GM18907 (cell line): ENCODE measurements at regions not wholly inside any gene's neighbourhood (a gene's known extent, or its start where the extent isn't known, plus 50 kb on each side); places are given as distances from the start of the nearest gene placed in this dataset.

Experiments used
- ATAC-seq: cut with Tn5 transposase; IDR thresholded peaks from one replicate; pipeline ENCODE4 v1.9.1; 2021; ENCODE audit warnings: mild to moderate bottlenecking, moderate library complexity; ENCODE audit not compliant: unreplicated experiment

DNA sequence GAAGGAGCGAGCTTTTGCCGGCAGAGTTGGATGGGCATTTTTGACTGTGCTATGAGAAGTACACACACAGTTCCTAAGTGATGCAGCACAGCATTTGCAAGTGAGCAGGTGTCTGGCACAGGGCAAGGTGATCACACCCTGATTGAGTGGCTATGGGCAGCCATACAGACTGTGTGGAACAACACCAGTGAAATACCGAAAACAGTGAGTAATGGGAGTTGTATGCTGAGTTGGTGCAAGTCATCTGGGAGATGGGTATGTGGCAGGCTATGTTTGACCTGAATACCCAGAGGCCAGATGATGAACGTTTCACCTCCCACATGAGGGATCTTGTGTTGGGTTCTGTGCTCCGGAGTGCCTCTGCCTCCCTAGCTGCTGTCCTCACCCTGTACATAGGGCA is 53.5 kb upstream of the TIPARP start:
- no peak for ATAC-seq

DNA sequence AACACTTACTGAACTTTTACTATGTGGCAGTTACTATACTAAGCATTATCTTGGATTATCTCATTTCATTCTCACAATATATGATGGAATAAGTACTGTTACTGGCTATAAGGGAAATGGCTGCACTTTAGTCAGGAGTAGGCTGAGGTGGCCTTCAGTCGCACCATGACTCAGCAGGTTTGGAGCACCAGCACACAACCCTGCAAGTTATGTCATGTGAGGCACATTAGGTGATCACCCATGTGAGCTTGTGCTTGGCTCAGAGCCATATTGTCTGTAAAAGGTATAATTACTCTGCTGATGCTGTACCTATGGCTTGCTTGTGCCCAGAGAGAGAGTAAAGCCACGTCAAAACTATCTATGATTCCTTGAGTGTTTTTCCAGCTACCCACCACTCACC is 54.1 kb upstream of the TIPARP start:
- ATAC-seq, result no peak

DNA sequence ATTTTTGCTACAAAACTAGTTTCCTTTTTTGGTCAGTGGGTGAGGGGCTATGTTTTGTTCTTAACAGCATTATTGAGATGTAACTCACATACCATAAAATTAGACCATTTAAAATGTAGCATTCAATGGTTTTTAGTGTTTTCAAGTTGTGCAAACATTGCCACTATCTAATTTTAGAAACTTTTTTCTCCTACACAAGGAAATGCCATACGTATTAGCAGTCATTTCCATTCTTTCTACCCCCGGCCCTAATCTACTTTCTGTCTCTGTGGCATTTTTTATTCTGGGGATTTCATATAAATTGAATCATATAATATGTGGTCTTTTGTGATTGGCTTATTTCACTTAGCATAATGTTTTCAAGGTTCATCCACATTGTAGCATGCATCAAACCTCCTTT is 55.0 kb upstream of the TIPARP start:
- no peak for ATAC-seq

DNA sequence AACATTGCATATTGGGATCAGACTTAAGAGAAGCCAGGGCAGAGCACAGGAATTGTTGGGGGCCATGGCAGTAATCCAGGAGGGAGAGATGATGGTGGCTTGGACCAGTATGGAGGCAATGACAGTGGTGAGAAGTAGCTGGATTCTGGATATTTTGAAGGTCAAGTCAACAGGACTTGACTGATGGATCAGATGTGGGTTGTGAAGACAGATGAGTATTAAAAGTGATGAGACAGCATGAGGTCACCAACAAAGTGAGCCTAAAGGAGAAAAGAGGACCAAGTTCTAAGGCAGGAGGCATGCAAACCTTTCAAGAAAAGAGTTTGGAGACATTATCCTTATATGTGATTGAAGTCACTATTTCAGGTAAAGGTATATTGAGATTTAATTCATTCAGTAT is 56.6 kb upstream of the TIPARP start:
- ATAC-seq, result no peak

DNA sequence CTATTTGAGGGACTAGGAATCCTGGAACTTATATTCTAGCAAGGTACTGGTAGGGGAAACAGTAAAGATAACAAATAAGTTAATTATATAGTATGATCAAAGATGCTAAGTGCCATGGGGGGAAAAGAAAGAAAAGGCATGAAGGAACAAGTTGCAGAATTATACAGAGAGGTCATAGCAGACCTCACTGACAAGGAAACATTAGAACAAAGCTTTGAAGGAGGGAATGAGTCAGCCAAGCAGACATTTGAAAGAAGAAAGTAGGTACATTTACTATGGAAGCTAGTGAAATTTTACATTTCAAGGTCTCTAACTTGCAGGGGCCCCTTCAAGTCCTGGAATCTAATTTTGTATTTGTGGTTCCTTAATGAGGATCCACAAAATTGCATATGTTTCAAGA is 57.2 kb upstream of the TIPARP start:
- no peak for ATAC-seq

DNA sequence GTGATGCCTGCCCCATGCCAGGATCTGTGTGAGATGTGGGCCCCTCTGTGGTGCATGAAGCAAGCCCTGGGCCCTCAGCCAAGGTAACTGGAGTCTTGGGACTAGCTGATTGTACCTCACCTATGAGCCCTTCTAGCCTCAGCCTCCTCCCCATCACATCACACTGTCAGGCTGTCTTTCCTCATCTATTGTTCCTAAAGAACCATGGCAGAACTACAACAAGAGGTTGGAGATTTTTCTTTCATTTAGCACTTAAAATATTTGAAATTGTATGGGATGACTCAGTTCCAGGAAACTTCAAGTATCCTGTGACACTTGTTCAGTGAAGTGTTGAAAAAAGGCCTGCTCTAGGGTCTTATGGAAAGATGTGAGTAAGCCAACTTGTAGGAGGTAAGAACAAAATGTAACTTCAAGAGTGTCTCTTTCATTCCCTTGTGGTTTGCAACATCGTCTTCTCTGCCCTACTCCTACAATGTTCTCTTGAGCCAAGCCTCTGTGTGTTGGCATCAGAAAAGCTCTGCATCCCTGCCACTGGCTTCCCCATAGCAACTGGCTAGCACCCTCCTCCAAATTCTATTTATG is 58.7 kb upstream of the TIPARP start:
- no peak for ATAC-seq

DNA sequence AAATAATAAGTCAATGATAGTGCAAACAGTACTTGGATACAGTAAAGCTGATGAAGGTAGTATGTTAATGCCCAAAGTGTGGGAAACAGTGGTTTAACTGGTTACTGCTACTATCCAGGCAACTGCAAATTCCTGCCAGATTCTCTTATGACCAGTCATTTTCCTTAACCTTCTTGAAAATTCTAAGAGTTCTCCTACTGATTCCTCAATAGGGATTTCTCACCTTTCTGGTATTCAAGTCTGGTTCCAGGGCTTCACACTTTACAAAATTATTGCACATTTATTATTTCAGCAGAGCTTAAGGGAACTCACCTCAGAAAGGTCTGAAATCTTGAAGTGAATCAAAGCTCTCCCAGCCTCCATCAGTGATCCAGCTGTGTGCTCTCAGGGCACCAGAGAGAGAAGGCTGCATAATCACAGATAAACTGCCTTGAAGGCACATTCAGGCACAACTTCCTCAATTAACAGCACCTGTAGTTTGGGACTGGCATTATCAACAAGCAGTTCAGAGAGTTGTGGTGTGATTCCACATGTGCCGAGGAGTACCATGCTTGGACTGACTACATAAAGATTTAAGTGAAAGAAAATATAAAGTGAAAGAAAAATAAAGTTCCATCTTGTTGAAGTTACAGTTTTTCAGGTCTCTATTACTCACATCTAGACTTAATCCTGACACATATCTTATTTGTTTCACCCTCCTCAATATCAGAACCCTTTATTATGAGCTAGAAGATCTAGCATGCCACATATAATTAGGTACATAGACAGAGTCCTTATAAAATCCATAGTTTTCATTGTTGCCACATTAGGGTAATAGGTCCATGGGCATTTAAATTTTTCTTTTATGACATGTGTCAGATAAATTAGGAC is 59.5 kb upstream of the TIPARP start:
- ATAC-seq, result peak; percentile 42

DNA sequence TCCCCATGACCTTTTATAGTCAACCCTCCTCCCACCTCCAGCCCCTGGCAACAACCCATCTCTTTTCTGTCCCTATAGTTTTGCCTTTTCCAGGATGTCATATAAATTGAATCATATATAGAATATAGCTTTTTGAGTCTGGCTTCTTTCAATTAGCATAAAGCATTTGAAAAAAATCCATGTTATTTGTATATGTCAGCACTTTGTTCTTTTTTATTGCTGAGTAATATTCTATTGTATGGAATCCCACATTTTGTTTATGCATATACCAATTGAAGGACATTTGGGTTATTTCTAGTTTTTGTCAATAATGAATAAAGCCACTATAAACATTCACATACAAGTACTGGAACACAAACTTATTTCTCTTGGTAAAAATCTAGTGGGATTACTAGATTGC is 58.0 kb upstream of the SSR3 start:
- ATAC-seq, result no peak

DNA sequence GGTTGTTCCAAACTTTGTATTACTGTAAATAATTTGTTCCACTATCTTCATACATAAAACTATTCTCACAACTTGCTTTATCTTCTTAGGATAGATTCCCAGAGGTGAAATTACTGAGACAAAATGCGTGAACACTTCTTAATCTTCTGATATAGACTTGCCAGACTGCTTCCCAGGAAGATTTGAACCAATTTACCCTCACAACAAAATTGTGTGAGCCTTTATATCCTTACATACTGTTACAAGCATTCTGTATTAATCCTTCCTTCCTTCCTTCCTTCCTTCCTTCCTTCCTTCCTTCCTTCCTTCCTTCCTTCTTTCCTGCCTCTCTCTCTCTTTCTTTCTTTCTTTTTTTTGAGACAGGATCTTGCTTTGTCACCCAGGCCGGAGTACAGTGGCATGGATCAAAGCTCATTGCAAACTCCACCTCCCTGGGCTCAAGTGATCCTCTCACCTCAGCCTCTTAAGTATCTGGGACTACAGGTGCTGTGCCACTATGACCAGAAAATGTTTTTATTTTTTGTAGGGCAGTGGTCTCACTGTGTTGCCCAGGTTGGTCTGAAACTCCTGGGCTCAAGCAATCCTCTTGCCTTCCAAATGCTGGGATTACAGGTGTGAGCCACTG is 57.1 kb upstream of the SSR3 start:
- no peak for ATAC-seq

DNA sequence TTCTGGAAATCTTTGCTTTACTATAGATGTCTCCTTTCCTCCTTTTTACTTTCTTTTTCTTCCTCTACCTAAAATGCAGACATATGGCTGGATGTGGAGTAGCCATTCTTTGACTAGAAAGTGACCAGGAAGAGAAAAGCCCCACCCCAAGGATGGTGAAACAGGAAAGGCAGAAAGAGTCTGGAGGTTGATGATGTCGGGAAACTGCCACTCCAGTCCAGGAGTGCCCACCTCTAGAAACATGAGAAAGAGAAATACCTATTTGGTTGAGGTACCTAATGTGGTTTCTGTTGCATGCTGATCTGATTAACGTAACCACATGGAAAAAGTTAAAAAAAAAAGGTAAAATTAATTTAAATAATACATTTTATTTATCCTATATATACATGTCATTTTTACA is 55.2 kb upstream of the SSR3 start:
- ATAC-seq, result no peak

DNA sequence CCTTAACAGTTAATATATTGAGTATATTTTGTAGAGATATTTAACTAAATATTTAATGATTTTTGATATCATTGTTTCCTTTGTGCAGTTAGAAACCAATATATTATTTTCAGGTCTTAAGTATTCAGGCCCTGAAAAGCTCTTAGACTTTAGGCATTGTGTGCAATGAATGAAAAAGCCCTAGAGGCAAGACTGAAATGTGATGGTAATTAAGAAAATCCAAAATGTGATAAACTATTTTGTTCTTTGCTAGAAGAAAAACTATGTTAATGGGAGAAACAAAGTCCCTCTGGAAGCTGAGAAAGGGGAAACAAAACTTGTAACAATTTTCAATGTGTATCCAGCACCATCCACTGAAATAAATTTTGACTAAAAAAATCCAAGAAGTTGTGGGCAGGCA is 54.6 kb upstream of the SSR3 start:
- ATAC-seq, result no peak

DNA sequence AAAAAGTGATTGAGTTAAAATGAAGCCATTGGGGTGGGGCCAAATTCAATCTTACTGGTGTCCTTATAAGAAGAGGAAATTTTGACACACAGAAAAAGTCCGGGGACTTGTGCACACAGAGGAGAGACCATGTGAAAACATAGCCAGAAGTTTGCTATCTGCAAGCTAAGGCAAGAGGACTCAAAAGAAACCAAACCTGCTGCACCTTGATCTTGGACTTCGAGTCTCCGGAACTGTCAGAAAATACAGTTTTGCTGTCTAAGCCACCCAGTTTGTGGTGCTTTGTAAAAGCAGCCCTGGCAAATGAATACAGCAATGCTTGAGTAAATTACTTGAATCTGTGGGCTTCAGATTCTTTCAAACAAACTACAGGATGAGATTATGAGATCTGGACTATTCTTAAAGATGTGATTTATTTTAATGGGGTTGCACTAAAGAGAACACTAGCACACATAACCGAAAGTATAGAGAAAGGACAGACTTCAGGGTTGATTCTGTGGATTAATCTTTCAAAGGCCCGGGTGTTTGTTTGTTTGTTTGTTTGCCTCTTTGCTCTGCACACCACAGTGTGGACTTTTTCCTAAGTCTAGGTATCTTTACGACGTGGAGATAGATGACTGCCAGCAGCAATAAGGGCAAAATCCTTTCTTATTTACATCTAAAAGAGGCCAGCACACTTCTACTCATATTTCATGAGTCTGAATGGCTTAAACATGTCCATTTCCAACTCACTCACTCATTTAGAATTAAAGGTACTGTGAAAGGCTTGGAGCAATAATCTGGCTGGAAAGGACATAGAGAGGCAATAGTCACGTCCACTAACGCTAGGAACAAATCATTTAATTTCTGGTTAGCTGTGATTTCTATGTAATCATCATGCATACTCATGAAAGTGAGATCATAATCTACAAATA is 53.9 kb upstream of the SSR3 start:
- no peak for ATAC-seq

DNA sequence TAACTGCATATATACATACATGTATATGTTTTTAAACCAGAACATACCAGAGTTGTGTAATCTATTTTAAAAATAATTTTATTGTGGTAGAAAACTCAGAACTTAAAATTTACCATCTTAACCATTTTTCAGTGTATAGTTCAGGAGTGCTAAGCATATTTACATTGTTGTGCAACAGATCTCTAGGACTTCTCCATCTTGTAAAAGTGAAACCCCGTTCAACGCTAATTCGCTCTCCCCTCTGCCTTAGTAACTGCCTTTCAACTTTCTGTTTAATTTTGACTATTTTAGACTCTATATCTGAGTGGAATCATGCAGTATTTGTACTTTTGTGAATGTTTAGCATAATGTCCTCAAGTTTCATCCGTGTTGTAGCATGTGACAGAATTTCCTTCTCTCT is 51.8 kb upstream of the SSR3 start:
- peak; percentile 53 for ATAC-seq

DNA sequence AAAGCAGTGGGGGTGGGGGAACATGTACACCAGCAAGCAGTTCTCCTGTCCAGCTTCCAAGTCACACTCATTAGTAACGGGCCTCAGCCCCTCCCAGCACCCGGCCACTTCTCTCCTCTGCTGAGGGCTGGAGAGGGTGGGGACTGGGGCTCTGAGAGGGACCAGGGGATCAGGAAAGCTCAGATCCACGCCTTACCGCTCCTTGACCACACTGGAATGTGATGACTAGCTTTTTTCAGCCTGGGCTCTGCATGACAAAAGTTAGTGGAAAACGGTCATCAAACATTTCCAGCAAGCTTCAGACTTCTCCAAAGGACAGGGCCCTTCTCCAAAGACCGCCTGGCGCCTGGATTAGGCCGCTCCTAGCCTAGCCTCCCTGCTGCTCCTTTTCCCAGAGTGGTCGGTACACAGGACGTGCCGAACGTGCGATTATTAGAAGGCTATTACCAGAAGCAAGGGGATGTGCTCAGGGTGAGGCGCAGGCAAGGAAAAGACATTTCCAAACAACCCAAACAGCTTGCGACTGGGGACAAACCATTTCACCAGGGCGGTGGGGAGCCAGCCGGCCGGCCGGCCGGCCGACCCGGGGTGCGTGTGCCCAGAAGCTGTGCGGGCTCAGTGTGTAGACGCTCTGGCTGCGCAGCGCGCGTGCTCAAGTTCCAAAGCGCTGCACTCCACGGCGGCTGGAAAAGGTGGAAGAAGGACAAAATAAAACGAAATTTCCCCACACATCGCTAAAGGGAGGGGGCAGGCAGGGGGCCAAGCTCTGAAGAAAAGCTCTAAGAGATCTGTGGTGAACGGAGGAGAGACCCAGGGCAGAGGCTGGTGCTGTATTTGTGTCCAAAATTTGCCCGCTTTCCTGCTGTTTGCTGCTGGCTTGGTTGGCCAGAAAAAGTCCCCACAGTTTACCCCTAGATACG is 51.0 kb upstream of the SSR3 start:
- ATAC-seq, result no peak

DNA sequence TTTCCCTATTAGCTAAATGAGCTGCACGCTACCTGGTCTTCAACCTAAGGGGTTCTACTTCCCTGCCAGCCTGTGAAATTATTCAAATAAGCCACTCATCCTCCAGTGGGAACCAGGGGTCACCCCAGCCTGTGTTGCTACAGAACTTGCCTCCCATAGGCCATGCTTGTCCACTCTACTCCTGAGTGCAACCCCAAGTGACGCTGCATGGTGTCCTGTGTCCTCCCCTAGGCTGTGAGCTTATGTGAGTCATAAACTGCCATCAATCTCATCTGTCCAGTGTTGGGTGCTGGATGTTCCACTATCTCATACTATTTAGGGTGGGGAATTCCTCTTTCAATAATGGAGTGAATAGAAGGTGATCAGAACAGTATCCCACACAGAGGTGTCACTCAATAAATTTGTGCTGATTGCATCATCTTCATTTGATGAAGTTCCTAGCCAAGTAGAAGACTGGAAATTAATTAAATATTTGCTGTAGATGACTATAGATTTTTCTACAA is 49.8 kb upstream of the SSR3 start:
- ATAC-seq, result no peak
